ENCODE measurements at regions not wholly inside any gene's neighbourhood (a gene's known extent, or its start where the extent isn't known, plus 50 kb on each side); places are given as distances from the start of the nearest gene placed in this dataset.

GRCh38 chr10:44116474-44116873 lies 268.4 kb downstream of the CXCL12 start:
- TF ChIP-seq, protein P1, sequence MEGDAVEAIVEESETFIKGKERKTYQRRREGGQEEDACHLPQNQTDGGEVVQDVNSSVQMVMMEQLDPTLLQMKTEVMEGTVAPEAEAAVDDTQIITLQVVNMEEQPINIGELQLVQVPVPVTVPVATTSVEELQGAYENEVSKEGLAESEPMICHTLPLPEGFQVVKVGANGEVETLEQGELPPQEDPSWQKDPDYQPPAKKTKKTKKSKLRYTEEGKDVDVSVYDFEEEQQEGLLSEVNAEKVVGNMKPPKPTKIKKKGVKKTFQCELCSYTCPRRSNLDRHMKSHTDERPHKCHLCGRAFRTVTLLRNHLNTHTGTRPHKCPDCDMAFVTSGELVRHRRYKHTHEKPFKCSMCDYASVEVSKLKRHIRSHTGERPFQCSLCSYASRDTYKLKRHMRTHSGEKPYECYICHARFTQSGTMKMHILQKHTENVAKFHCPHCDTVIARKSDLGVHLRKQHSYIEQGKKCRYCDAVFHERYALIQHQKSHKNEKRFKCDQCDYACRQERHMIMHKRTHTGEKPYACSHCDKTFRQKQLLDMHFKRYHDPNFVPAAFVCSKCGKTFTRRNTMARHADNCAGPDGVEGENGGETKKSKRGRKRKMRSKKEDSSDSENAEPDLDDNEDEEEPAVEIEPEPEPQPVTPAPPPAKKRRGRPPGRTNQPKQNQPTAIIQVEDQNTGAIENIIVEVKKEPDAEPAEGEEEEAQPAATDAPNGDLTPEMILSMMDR (IDR thresholded peaks at IDR 0.05 in 2 of 3, conservative IDR thresholded peaks at IDR 0.05 in 1 of 3; ENCODE audit: borderline replicate concordance in 1 of 3, insufficient read depth in 1 of 3, low read depth in 2 of 3, low read length in 2 of 3) = no peak
- no peak for TF ChIP-seq FOSL1 (IDR thresholded peaks at IDR 0.05; ENCODE audit: low read depth)
- TF ChIP-seq, protein P2, sequence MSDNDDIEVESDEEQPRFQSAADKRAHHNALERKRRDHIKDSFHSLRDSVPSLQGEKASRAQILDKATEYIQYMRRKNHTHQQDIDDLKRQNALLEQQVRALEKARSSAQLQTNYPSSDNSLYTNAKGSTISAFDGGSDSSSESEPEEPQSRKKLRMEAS (IDR thresholded peaks at IDR 0.05) = no peak
- TF ChIP-seq ZFX (IDR thresholded peaks at IDR 0.05) = no peak

Measured in HCT116 (cell line).